GM20000 (cell line): ENCODE measurements at regions not wholly inside any gene's neighbourhood (a gene's known extent, or its start where the extent isn't known, plus 50 kb on each side); places are given as distances from the start of the nearest gene placed in this dataset.

ENCODE experiments used
- DNase-seq: peaks from one replicate; pipeline ENCODE4 v3.0.0; 2012; ENCODE audit warnings: low spot score
- TF ChIP-seq, protein P1 (sequence below): IDR thresholded peaks from 2 replicates; pipeline ENCODE4 v1.5.1; 2012; ENCODE audit warnings: mild to moderate bottlenecking, control low read depth; ENCODE audit errors: extremely low read depth, missing control alignments

DNA sequence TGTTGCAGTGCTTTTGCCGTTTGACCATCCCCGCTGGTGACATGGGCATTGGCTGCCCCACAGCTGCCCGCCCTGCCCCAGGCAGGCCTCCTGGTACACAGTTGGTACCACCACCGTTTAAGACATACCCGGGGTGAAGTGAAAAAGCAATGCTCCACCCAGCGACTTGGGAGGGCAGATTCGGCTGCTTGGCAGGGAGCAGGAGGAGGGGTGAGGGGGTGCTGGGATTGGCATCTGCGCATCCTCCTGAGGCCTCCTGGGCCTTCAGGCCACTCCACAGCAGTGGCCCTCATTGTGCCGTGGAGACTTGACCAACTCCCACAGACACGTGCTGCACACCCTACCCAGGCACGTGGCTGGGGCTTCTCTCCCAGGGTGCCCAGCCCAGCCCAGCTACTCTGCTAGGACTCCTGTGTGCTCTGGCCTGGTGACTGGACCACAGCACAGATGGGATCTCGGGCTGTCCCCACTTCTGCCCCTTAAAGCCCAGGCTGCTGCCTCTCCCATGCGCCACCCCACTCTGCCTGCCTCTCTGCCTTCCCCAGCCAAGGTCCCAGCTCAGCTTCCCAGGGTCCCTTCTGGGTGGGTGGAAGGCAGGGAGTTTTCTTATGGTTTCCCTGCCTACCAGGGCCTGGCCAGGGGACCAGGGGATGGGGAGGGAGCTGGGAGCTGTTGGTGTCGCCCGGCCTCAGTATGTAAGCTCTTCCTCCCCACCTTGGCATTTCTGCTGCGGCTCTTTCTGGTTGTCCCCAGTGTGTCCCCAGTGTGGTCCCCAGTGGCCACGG is 157.0 kb upstream of the HS6ST1 start:
- TF ChIP-seq, protein P1, sequence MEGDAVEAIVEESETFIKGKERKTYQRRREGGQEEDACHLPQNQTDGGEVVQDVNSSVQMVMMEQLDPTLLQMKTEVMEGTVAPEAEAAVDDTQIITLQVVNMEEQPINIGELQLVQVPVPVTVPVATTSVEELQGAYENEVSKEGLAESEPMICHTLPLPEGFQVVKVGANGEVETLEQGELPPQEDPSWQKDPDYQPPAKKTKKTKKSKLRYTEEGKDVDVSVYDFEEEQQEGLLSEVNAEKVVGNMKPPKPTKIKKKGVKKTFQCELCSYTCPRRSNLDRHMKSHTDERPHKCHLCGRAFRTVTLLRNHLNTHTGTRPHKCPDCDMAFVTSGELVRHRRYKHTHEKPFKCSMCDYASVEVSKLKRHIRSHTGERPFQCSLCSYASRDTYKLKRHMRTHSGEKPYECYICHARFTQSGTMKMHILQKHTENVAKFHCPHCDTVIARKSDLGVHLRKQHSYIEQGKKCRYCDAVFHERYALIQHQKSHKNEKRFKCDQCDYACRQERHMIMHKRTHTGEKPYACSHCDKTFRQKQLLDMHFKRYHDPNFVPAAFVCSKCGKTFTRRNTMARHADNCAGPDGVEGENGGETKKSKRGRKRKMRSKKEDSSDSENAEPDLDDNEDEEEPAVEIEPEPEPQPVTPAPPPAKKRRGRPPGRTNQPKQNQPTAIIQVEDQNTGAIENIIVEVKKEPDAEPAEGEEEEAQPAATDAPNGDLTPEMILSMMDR: no peak
- DNase-seq: no peak

DNA sequence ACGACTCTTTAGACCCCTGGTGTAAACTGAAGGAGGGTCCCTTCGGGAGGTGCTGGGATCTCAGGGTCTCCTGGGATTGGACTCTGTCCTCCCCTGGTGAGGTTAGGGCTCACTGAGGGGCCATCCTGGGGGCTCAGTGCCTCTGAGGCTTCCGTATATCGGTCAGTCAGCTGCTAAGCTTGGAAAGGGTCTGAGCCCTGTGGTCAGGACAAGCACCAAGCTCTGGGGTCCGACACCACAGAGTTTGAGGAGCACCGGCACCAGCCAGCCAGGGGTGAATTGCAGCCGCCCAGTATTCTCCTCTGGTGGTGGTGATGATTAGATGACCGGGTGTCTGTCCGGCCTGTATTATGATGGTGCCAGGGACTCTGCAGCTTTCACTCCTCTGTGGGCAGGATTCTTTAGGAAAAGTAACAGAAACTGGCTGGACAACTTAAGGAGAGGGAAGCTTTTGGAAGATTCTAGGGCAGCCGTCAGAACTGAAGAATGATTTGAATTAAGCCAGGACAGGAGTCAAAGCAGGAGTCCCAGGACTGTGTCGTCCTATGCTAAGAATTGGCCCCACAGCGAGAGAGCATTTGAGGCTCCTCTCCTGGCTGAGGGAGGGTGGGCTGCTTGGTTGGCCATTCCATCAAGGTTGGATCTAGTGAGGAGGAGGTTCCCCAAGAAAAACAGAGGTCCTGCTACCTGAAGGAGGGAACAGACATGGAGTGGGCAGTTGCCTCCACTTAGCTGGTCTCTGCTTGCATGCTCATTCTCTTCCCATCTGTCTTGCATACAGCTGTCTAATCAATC is 158.6 kb upstream of the HS6ST1 start:
- DNase-seq: no peak
- TF ChIP-seq, protein P1: no peak

DNA sequence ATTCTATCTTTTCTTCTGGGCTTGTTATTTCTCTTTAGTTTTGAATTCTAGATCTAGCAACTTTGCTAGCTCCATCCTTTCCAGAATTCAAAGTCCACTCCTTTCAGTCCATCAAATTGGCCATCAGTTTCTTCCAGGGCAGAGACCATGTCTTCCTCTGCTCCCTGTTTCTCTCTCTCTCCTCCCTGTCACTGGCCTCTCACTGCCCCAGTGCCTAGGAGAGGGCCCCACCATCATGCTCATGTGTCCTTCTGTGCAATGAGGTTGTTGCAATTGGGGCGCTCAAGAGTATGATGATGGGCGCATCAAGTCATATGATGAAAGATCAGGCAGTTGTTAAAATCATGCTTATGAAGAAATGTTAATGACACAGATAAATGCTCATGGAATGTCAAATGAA is 159.2 kb upstream of the HS6ST1 start:
- no peak for DNase-seq
- TF ChIP-seq, protein P1: no peak

DNA sequence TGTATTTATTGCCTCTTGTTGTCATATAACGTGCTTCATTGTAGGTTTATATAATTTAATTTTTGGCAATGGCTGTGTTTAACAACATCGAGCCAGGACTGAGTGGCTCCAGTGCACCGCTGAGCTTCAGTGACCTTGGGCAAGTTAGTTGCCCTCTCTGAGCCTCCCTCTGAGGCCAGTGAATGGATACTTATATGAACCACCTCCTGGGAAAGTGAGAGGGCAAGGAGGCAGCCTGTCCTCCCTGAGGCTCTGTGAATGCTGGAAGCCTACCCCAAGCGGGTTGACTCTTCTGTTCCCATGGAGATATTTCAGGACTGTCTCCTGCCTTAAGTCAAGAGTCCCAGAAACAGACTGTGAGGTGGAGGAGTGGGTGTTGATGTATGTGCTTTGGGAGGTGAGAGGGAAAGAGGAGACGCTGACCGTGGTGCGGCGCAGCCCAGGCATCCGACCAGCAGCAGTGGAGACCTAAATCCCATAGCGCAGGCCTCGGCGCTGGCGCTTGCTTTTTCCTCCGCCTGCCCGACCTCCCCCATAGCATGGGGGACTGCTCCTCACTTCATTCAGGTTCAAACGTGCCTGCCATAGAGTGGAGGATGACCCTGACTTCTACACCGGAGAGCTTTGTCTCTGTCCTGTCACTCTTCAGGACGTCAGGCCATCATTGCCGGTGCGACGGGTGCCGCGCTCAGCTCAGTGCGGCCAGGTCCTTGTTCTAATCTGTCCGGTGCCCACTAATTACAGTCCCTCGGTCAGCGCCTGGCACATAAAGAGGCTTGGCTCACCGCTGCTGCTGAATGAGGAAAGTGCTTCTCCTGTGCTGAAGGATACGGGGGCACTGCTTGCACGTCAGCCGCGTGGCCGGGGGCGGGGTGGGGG is 167.3 kb upstream of the HS6ST1 start:
- TF ChIP-seq, protein P1: no peak
- DNase-seq: no peak

DNA sequence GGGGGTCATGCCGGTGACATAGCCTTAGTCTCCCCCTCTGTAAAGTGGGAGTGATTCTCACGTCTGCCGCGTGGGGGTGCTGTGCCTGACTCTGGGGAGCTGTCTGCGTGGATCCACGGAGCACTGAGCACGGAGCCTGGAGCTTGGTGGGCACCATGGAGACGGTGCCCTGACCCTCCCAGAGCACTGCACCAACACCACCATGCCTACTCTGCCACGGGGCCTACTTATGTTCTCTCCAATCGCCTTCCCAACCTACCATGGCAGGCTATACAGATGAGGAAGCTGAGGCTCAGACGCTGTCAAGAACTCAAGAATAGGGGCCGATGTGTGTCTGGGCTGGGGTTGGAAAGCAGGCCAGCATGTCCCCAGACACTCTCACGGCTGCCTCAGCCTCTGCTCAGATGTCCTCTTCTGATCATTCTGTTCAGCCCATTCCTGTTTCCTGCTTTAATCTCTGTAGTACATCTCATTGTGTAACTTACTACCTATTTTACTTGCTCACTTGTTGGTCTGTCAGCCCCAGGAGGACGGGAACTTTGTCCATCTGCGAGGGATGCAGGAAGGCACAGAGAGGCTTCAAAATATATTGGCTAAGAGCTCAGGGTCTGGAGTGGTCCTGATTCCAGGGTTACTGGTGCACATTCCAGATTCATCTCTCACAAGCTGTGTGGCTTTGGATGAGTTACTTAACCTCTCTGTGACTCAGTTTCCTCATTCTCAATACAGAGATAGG is 168.1 kb upstream of the HS6ST1 start:
- TF ChIP-seq, protein P1: no peak
- no peak for DNase-seq

DNA sequence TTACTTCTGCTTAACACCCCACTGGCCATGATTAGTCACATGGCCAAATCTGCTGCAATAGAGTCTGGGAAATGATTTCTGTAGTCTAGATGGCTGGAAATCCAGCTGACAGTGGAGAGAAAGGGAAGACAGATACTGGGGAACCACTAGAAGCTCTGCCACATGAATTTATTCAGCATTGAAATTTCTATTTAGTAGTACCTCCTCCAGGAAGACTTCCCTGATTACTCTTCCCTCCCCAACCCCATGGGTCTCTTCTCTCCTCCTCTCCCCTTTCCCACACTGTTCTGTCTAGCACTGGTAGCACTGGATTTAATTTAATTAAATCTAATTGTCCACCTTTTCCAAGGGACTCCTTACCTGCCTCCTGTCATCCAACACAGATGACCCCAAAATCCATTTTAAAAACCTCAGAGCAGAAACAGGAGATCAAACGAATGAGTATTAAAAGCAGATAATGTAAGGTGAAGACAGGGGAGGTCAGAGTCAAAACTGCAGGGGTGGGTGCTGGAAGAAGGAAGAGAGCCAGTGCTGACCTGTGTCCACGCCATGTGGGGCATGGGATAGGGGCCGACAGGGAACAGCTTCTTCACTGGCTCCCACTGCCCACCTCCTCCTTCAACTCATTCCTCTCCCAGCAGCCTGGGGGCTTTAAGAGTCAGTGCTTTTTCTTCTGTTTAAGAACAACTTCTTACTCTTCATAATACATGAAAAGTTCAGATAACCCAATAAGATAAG is 169.2 kb upstream of the HS6ST1 start:
- no peak for DNase-seq
- TF ChIP-seq, protein P1: no peak
